Sciatic nerve (tissue), 2 donors: ENCODE measurements at regions not wholly inside any gene's neighbourhood (a gene's known extent, or its start where the extent isn't known, plus 50 kb on each side); places are given as distances from the start of the nearest gene placed in this dataset.
"Not testable (repeated sequence)": the region's sequence is repeated elsewhere in the genome, so short reads cannot be mapped to it uniquely, and the experiment has no call there.

Experiments used
- ATAC-seq: fragments of 200-7000 bp; cut with Tn5 transposase; one replicate; pipeline ENCODE4 v1.9.1; 2020; ENCODE audit warnings: mild to moderate bottlenecking, moderate library complexity
- DNase-seq: peaks from one replicate; pipeline ENCODE4 v3.0.0-alpha.2; 2020; ENCODE audit warnings: low spot score
- intact Hi-C: fragments of 100-400 bp; cut with DNase I; formaldehyde crosslinking; loops from one replicate; pipeline ENCODE4 v1.14.2; 2022
- donor health status: DM: no; HTN: no; CAD: no.
- donor health status: DM: no; HTN: no; CAD: no.

GRCh38 chr12:112686373-112686772 is 105.2 kb upstream of the RPH3A start:
- intact Hi-C loops: no loop called here
- DNase-seq (no peak), ATAC-seq (no peak)

DNA sequence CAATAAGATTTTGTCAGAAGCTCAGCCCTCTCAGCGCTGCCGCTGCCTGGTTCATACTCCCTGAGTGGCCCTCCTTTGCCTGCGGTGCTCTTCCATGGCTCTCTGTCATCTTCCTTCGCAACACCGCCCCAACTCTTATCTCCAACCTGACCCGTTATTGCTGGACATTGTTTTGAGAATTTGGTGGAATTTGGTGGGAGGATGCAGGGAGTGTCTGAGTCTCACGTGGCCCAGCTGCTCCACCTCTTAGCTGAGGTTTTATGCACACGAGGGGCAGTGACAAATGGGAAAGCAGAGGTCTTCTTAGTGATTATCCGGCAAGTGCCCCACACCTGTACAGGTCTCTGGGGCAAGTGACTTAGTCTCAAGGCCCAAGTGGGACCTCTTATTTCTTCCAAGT is 97.5 kb upstream of the RPH3A start:
- ATAC-seq (no peak), DNase-seq (no peak)
- intact Hi-C loops: no loop called here

- ATAC-seq, DNase-seq, intact Hi-C loops: not testable (repeated sequence)
Observed at GRCh38 chr12:112697441-112697840, 94.1 kb upstream of the RPH3A start.

- DNase-seq (no peak), ATAC-seq (no peak)
- intact Hi-C loops: no loop called here
Observed at GRCh38 chr12:112705037-112705632, 86.4 kb upstream of the RPH3A start.

DNA sequence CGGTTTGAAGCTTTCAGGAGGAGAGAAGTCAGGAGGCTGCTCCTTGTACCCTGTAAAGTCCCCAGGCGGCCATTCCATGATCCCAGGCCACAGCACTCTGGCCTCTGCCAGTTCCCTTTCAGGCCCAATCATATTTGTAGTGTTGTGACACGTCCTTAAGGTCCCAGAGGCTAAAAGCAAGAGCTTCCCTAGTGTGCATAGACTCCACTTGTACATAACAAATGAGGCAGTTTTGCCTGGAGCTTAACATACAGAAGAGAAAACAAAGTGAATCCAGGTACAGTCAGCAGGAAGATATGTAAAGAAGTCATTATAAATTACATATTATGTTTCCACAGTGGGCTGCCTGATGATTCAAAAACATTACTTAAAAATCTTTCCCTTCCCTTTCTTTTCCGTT is 81.1 kb upstream of the RPH3A start:
- no peak for DNase-seq
- ATAC-seq: no peak
- intact Hi-C loops: no loop called here

GRCh38 chr12:112711026-112711425 is 80.5 kb upstream of the RPH3A start:
- intact Hi-C loops: no loop called here
- DNase-seq (no peak), ATAC-seq (no peak)

DNA sequence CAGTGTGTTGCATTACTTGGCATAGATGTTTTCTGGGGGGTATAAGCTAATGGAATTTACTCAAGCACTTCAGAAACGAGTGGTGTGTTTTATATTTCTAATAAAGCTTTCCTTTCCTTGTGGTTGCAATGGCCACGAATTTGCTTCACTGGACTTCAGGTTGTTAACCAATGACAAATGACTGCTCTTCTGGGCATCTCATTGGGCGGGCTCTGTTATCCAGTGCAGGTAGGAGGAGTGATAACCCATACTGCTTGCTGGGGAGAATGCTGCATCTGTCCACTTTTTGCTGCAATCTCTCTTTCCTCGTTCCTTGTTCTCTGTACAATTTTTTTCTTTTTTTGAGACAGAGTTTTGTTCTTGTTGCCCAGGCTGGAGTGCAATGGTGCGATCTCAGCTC is 80.0 kb upstream of the RPH3A start:
- no peak for ATAC-seq
- no peak for DNase-seq

DNA sequence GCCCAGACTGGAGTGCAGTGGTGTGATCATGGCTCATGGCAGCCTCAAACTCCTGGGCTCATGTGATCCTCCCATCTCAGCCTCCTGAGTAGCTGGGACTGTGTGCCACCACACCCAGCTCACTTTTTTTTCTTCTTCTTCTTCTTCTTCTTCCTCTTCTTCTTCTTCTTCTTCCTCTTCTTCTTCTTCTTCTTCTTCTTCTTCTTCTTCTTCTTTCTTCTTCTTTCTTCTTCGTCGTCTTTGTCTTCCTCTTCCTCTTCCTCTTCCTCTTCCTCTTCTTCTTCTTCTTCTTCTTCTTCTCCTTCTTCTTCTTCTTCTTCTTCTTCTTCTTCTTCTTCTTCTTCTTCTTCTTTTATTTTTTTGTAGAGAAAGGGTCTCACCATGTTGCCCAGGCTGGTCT is 78.8 kb upstream of the RPH3A start:
- DNase-seq, ATAC-seq, intact Hi-C loops: not testable (repeated sequence)

More for the DNA sequence above, 80.0 kb upstream of the RPH3A start:
- intact Hi-C loops: no loop called here

GRCh38 chr12:112713471-112713870 is 78.1 kb upstream of the RPH3A start:
- DNase-seq (no peak), ATAC-seq (no peak)
- intact Hi-C loops: no loop called here

DNA sequence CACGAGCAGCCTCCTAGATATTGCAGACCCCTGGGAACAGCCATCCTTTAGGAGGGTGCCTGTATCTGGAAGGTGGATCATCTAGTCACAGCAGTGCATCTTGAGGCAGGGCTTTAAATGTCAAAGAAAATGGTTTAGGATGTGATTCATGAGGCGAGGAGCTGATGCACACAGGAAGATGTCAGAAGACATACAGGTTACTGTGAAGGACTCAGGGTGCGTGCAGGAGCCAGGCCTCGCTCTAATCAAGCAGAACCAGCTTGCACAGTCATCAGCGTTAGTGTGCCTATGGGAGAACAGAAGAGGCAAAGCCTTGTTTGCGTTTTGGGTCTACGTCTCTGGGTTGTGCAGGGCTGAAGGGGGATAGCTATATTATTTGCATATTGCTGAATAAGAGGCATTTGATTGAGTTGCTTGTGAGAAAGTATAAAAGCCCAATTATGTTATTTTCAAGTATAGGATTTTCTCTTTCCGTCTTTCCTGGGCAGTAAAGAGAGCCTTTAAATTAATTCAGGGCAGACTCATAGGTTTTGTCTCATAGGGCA is 77.3 kb upstream of the RPH3A start:
- DNase-seq (no peak), ATAC-seq (no peak)
- intact Hi-C loops: no loop called here

GRCh38 chr12:112716099-112717093 is 75.2 kb upstream of the RPH3A start:
- intact Hi-C loops: no loop called here
- DNase-seq (no peak), ATAC-seq (no peak)

GRCh38 chr12:112728864-112729263 is 62.7 kb upstream of the RPH3A start:
- intact Hi-C loops: no loop called here
- DNase-seq (no peak), ATAC-seq (no peak)

- ATAC-seq (no peak), DNase-seq (no peak)
- intact Hi-C loops: no loop called here
Observed at GRCh38 chr12:112734859-112735695, 56.5 kb upstream of the RPH3A start.

GRCh38 chr12:112738531-112738930 is 53.0 kb upstream of the RPH3A start:
- intact Hi-C loops: no loop called here
- DNase-seq (no peak), ATAC-seq (peak; percentile 50)

GRCh38 chr12:112740387-112740934 is 51.1 kb upstream of the RPH3A start:
- intact Hi-C loops: no loop called here
- ATAC-seq (no peak), DNase-seq (no peak)

DNA sequence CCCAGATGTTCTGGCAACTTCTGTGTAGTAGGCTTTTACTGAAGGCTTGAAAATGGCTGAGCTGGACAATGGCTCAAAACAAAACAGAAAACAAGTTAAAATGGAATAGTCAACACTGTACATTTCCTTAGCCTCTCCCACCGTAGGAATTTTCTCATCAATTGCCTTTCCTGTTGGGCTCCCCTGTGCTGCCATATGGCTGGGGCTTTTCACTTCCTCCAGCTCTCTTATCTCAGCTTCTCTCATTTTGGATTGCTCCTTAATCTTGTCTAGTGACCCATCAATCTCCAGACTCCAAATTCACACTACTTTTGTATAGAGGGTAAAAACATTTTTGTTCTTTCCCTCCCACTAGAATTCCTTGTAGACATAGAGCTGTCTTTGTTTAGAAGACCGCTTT is 50.4 kb upstream of the RPH3A start:
- DNase-seq (no peak), ATAC-seq (no peak)
- intact Hi-C loops: no loop called here
